Right atrium auricular region (tissue), 2 donors: ENCODE measurements at regions not wholly inside any gene's neighbourhood (a gene's known extent, or its start where the extent isn't known, plus 50 kb on each side); places are given as distances from the start of the nearest gene placed in this dataset.

Experiments used
- DNase-seq: peaks from one replicate; pipeline ENCODE4 v3.0.0-alpha.2; 2019; ENCODE audit warnings: low spot score
- H3K27ac ChIP-seq, 2 donors: fragments of 200-600 bp; sonication (generic); 1 replicate in 1 of 2; 2 replicates in 1 of 2; pipeline ENCODE4 v1.5.1; 2016 to 2019
- H3K27me3 ChIP-seq, 2 donors: fragments of 200-600 bp; sonication (generic); one replicate each; pipeline versions ENCODE4 v1.5.1 to v1.6.0; 2017 to 2019
- H3K36me3 ChIP-seq: fragments of 200-600 bp; sonication (generic); one replicate; pipeline ENCODE4 v1.5.1; 2016
- H3K4me1 ChIP-seq, 2 donors: fragments of 200-600 bp; sonication (generic); one replicate each; pipeline versions ENCODE4 v1.5.1 to v1.6.0; 2017 to 2019
- H3K4me3 ChIP-seq, 2 donors: fragments of 200-600 bp; sonication (generic); 1 replicate in 1 of 2; 2 replicates in 1 of 2; pipeline ENCODE4 v1.5.1; 2017 to 2019; ENCODE audit warnings: mild to moderate bottlenecking in 1 of 2, moderate library complexity in 1 of 2
- H3K9me3 ChIP-seq, 2 donors: fragments of 200-600 bp; sonication (generic); one replicate each; pipeline ENCODE4 v1.5.1; 2019
- CTCF ChIP-seq, 2 donors: fragments of 200-600 bp; sonication (generic); IDR thresholded peaks; one replicate each; pipeline ENCODE4 v1.5.1; 2019; ENCODE audit warnings: antibody characterized with exemption in 2 of 2

- H3K36me3 ChIP-seq, result no peaks in the 10 kb centered on the region
- no peak for TF ChIP-seq CTCF (IDR thresholded peaks at IDR 0.05)
- no peak overlapping the region for H3K4me3 ChIP-seq
- H3K9me3 ChIP-seq, result no peaks in the 10 kb centered on the region
- DNase-seq, result no peak
- no peaks in the 10 kb centered on the region for H3K27me3 ChIP-seq
- no peak overlapping the region for H3K27ac ChIP-seq
- H3K4me1 ChIP-seq, result no peaks in the 10 kb centered on the region
Measured at GRCh38 chr3:20334842-20335241, 148.8 kb upstream of the SGO1 start.

GRCh38 chr3:20327889-20328288 lies 141.9 kb upstream of the SGO1 start:
- Histone ChIP-seq H3K36me3 (no peaks in the 10 kb centered on the region), H3K4me3 (no peak overlapping the region), H3K27me3 (no peaks in the 10 kb centered on the region), H3K9me3 (no peaks in the 10 kb centered on the region), H3K27ac (no peak overlapping the region), H3K4me1 (no peaks in the 10 kb centered on the region)
- TF ChIP-seq CTCF (IDR thresholded peaks at IDR 0.05), result no peak
- DNase-seq, result no peak

GRCh38 chr3:20326541-20326940 lies 140.5 kb upstream of the SGO1 start:
- no peak for DNase-seq
- Histone ChIP-seq H3K4me1 (no peaks in the 10 kb centered on the region), H3K4me3 (no peak overlapping the region), H3K27ac (no peak overlapping the region), H3K9me3 (no peaks in the 10 kb centered on the region), H3K27me3 (no peaks in the 10 kb centered on the region), H3K36me3 (no peaks in the 10 kb centered on the region)
- no peak for TF ChIP-seq CTCF (IDR thresholded peaks at IDR 0.05)

GRCh38 chr3:20325563-20325962 lies 139.6 kb upstream of the SGO1 start:
- Histone ChIP-seq H3K4me3 (no peak overlapping the region), H3K4me1 (no peaks in the 10 kb centered on the region), H3K27me3 (no peaks in the 10 kb centered on the region), H3K27ac (no peak overlapping the region), H3K9me3 (no peaks in the 10 kb centered on the region), H3K36me3 (no peaks in the 10 kb centered on the region)
- DNase-seq, result no peak
- no peak for TF ChIP-seq CTCF (IDR thresholded peaks at IDR 0.05)

- Histone ChIP-seq H3K4me3 (no peak overlapping the region), H3K9me3 (no peaks in the 10 kb centered on the region), H3K27ac (no peak overlapping the region), H3K4me1 (no peaks in the 10 kb centered on the region), H3K27me3 (no peaks in the 10 kb centered on the region), H3K36me3 (no peaks in the 10 kb centered on the region)
- no peak for DNase-seq
- no peak for TF ChIP-seq CTCF (IDR thresholded peaks at IDR 0.05)
Measured at GRCh38 chr3:20324664-20325478, 138.9 kb upstream of the SGO1 start.
